ENCODE measurements at regions not wholly inside any gene's neighbourhood (a gene's known extent, or its start where the extent isn't known, plus 50 kb on each side); places are given as distances from the start of the nearest gene placed in this dataset.

- H3F3A ChIP-seq (ENCODE audit: insufficient read depth) = no peaks in the 10 kb centered on the region
- TF ChIP-seq CTCF (IDR thresholded peaks at IDR 0.05; ENCODE audit: insufficient read depth, low read length, poor library complexity, severe bottlenecking) (no peak), EZH2phosphoT487 (conservative IDR thresholded peaks at IDR 0.05; ENCODE audit: low read length) (no peak)
- H3K79me2 ChIP-seq (ENCODE audit: insufficient read depth, low read length) = no peaks in the 10 kb centered on the region
- H3K4me3 ChIP-seq (ENCODE audit: insufficient read depth, low read length, poor library complexity, severe bottlenecking) = no peak overlapping the region
- no peak overlapping the region for H3K27ac ChIP-seq (ENCODE audit: low read depth, low read length)
- no peaks in the 10 kb centered on the region for H4K20me1 ChIP-seq (ENCODE audit: low read depth, low read length)
- H3K27me3 ChIP-seq (ENCODE audit: low read length) = no peaks in the 10 kb centered on the region
- H3K9me3 ChIP-seq (ENCODE audit: insufficient read depth, low read length) = no peaks in the 10 kb centered on the region
- no peak overlapping the region for H3K9ac ChIP-seq (ENCODE audit: low read length)
- H3K9me2 ChIP-seq (replicated peaks; ENCODE audit: insufficient read depth, low read length) = no peaks in the 10 kb centered on the region
- H3K4me2 ChIP-seq (ENCODE audit: low read depth, low read length, poor library complexity, severe bottlenecking) = no peak overlapping the region
- no peak overlapping the region for H2AFZ ChIP-seq (ENCODE audit: low read depth, low read length, severe bottlenecking)
- no peaks in the 10 kb centered on the region for H3K36me3 ChIP-seq (ENCODE audit: low read length)
Measured at GRCh38 chr3:124322309-124322880, 330.5 kb upstream of the ROPN1 start.

- no peak overlapping the region for H3K4me2 ChIP-seq (ENCODE audit: low read depth, low read length, poor library complexity, severe bottlenecking)
Measured at GRCh38 chr3:124322966-124323365, 331.0 kb upstream of the ROPN1 start.

GRCh38 chr3:124325248-124325647 lies 333.3 kb upstream of the ROPN1 start:
- Histone ChIP-seq H3K27me3 (ENCODE audit: low read length) (no peaks in the 10 kb centered on the region), H3K4me3 (ENCODE audit: insufficient read depth, low read length, poor library complexity, severe bottlenecking) (no peak overlapping the region), H3K36me3 (ENCODE audit: low read length) (no peaks in the 10 kb centered on the region), H3K27ac (ENCODE audit: low read depth, low read length) (no peak overlapping the region), H4K20me1 (ENCODE audit: low read depth, low read length) (no peaks in the 10 kb centered on the region), H3K9me3 (ENCODE audit: insufficient read depth, low read length) (no peaks in the 10 kb centered on the region), H3F3A (ENCODE audit: insufficient read depth) (no peaks in the 10 kb centered on the region), H3K9me2 (replicated peaks; ENCODE audit: insufficient read depth, low read length) (no peaks in the 10 kb centered on the region), H3K4me2 (ENCODE audit: low read depth, low read length, poor library complexity, severe bottlenecking) (no peak overlapping the region), H3K79me2 (ENCODE audit: insufficient read depth, low read length) (no peaks in the 10 kb centered on the region), H3K9ac (ENCODE audit: low read length) (no peak overlapping the region), H2AFZ (ENCODE audit: low read depth, low read length, severe bottlenecking) (no peak overlapping the region)
- TF ChIP-seq EZH2phosphoT487 (conservative IDR thresholded peaks at IDR 0.05; ENCODE audit: low read length) (no peak), CTCF (IDR thresholded peaks at IDR 0.05; ENCODE audit: insufficient read depth, low read length, poor library complexity, severe bottlenecking) (no peak)

More at GRCh38 chr3:124322966-124323365, 331.0 kb upstream of the ROPN1 start:
- Histone ChIP-seq H3K79me2 (ENCODE audit: insufficient read depth, low read length) (no peaks in the 10 kb centered on the region), H3K36me3 (ENCODE audit: low read length) (no peaks in the 10 kb centered on the region), H3K4me3 (ENCODE audit: insufficient read depth, low read length, poor library complexity, severe bottlenecking) (no peak overlapping the region), H4K20me1 (ENCODE audit: low read depth, low read length) (no peaks in the 10 kb centered on the region), H2AFZ (ENCODE audit: low read depth, low read length, severe bottlenecking) (no peak overlapping the region), H3K27me3 (ENCODE audit: low read length) (no peaks in the 10 kb centered on the region), H3K9me2 (replicated peaks; ENCODE audit: insufficient read depth, low read length) (no peaks in the 10 kb centered on the region), H3F3A (ENCODE audit: insufficient read depth) (no peaks in the 10 kb centered on the region), H3K9ac (ENCODE audit: low read length) (no peak overlapping the region), H3K9me3 (ENCODE audit: insufficient read depth, low read length) (no peaks in the 10 kb centered on the region), H3K27ac (ENCODE audit: low read depth, low read length) (no peak overlapping the region)
- TF ChIP-seq EZH2phosphoT487 (conservative IDR thresholded peaks at IDR 0.05; ENCODE audit: low read length) (no peak), CTCF (IDR thresholded peaks at IDR 0.05; ENCODE audit: insufficient read depth, low read length, poor library complexity, severe bottlenecking) (no peak)

All from SU-DHL-6 (cell line).